Middle frontal gyrus (tissue), 1 donor: ENCODE measurements at regions not wholly inside any gene's neighbourhood (a gene's known extent, or its start where the extent isn't known, plus 50 kb on each side); places are given as distances from the start of the nearest gene placed in this dataset.
"Not testable (repeated sequence)": the region's sequence is repeated elsewhere in the genome, so short reads cannot be mapped to it uniquely, and the experiment has no call there.

ENCODE experiments used
- DNase-seq: peaks from one replicate; pipeline ENCODE4 v3.0.0-alpha.2; 2015; ENCODE audit warnings: low spot score; ENCODE audit errors: extremely low spot score

GRCh38 chr6:120931520-120932180 is 402.6 kb downstream of the TBC1D32 start:
- DNase-seq = not testable (repeated sequence)

GRCh38 chr6:120930500-120930899 is 403.8 kb downstream of the TBC1D32 start:
- not testable (repeated sequence) for DNase-seq

GRCh38 chr6:120924214-120924613 is 410.1 kb downstream of the TBC1D32 start:
- no peak for DNase-seq

DNA sequence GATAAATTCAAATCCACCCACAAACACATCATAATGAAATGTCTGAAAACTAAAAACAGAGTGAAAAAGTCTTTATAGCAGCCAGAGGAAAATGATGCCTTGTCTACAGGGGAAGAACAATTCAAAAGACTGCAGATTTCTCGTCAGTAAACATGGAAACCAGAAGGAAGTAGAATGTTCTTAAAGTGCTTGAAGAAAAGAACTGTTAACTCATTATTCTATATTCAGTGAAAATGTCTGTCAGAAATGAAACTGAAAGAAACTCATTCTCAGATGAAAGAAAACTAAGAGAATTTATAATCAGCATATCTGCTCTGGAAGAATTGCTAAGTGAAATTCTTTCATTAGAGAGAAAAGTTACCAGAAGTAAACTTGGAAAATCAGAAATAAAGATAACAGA is 416.1 kb downstream of the TBC1D32 start:
- no peak for DNase-seq

DNA sequence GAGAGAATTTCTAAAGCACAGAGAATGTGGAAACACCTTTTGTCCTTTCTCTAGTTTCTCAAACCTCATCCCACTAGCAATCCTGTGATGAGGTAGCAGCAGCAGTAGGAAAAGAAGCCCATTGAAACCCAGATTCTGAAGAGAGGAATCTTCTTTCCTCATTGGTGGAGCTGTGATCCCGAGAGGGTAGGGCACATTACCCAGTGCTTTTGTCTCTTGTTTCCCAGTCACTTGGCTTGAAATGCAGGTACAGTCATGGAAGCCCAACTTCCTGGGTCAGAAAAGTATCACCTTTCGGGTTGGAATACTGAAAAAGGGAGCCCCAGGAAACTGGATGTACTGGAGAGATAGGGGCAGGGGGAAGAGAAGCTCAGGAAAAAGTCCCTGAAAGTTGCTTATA is 417.4 kb downstream of the TBC1D32 start:
- no peak for DNase-seq

DNA sequence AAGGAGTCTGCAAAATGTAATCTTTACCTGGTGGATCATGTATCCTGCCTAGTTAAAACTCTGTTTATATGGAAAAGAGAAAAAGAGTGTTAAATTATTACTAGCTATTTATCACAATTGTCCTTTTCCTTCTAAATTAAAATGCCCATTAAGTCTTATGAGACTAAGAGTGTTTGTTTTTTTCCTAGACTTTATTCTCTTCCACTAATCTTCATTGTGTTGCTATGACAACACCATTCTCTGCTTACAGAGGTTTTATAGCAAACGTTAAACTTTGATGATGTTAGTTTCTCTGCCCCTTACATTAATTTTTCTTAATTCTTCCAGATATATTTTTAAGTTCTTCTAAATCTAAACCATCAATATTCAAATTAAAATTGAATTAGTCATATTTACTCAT is 420.8 kb downstream of the TBC1D32 start:
- DNase-seq = no peak

- DNase-seq = no peak
Measured at GRCh38 chr6:120908767-120909166, 425.5 kb downstream of the TBC1D32 start.

GRCh38 chr6:120903836-120904235 is 430.4 kb downstream of the TBC1D32 start:
- no peak for DNase-seq

DNA sequence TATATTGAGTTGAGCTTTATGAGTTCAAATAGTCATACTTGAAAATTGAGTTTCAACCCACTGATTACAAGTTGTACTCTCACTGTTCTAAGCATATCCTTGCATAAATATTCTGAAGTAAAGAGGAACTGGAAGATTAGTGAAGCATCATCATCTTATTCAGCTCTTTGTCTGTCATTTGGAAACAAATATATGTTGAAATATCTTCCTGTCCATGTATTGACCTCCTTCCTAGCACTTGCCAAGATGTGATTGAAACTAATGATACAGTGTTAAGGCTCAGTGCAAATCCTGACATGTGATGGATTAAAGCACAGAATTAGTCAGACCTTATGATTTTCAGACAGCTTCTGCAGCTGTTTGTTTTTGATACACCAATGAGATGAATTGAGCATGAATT is 434.3 kb downstream of the TBC1D32 start:
- DNase-seq = no peak

GRCh38 chr6:120894077-120894476 is 440.2 kb downstream of the TBC1D32 start:
- no peak for DNase-seq

DNA sequence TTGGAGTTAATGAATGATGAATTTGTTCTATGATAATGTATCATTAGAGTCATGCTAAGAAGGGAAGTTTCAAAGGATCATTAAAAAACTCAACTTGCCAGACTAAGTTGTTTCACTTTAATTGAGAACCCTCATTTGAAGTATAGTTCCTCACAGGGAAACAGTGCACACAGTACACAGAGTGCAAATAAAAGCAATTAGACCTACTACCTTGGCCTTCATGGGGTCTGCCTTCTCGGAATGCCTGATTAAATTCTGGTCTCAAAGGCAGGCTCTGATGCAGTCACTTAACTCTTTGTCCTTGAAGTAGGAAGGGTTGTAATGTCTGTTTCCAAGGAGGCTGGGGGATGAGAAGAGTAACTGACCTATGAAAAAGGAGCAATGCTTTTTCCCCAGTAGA is 457.3 kb downstream of the TBC1D32 start:
- no peak for DNase-seq

DNA sequence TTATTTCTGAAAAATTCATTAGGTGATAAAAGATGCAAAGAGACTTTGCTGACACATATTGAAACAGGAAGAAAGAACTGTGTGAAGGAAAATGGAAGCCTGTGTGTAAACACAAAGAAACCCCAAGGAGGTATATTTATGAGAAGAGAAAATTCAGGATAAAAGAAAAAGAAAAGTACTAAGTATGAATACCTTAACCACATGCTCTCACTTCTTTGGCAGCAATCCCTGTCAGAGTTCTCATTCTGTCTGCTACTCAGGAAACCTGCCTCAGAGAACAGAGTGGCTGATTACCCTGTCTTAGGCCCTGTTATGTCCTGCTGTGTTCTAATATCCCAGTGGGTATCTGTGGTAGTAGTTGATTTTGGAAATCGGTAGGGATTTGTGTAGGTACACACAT is 457.9 kb downstream of the TBC1D32 start:
- no peak for DNase-seq

- DNase-seq = no peak
Measured at GRCh38 chr6:120875900-120876299, 458.4 kb downstream of the TBC1D32 start.

DNA sequence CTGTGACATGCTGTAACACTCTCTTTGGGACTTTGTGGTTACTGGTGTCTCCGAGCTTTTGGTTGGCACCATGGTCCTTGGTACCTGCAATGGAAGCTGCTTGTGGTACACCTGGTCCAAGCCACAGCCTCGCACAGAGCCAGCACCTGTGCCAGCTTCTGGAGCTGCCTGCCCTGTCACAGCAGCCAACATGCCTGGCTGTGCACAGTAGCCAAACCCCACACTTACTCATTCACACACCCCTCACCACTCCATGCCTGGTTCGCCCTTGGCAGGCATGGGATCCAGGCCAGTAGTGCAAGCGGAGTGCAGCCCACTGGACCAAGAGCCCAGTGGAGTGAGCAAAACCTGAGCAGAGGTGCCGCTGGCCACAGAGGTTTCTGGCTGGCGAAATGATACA is 459.9 kb downstream of the TBC1D32 start:
- no peak for DNase-seq

- DNase-seq = no peak
Measured at GRCh38 chr6:120873125-120873865, 461.0 kb downstream of the TBC1D32 start.

- DNase-seq = no peak
Measured at GRCh38 chr6:120872262-120872578, 462.1 kb downstream of the TBC1D32 start.

GRCh38 chr6:120871416-120872261 is 462.6 kb downstream of the TBC1D32 start:
- DNase-seq = no peak

- DNase-seq = no peak
Measured at GRCh38 chr6:120869397-120869796, 464.9 kb downstream of the TBC1D32 start.

DNA sequence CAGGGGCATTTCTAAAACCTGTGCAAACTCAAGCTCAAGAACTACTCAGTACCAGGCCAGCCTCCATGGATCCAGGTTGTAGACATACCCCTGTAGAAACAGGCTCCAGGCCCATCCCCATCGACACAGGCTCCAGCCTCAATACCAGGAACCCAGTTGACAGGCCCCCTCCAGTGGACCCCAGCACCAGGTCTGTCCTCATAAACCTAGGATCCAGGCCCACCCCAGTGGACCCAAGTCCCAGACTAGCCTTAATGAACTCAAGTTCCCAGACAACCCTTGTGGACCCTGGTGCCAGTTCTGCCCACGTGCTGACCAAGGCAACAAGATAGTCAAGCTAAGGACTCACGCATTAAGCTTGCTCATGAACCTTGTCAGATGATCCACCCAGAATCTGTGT is 476.9 kb downstream of the TBC1D32 start:
- no peak for DNase-seq

DNA sequence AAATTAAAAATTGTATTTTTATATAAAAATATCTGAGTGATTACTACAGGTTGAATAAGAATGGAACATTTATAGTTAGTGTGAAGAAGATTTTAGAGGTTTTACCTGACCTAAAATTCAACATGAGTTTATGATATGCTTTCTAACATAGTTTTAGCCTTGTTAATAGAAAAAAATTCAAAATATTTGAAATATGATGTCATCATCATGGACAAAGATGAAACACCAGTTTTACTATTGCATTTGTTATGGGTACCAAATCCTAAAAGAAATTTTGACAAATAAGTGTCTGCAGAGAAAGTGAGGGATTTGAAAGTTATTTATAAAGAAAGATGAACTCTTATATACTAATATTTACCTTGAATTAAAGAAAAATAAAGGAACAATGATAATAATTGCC is 479.7 kb downstream of the TBC1D32 start:
- DNase-seq = no peak

DNA sequence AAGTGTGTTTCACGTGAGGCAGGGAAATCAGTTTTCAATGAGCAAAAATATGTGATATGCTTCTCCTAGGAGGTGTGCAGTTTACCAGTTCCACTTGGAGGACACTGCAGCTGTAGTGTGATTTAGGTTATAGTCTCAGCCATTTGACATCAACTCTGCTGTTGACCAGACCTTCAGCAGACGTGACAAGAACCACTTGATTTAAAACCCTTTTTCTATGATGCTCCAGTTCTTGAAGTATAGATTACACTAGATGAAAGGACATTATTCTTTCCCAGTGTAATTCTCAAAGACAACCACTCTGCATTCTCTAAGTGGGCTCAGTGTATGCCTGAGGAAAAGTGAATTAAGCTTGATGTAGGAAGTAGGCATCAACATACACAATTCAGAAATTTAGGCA is 480.8 kb downstream of the TBC1D32 start:
- no peak for DNase-seq

GRCh38 chr6:120852293-120852849 is 481.9 kb downstream of the TBC1D32 start:
- no peak for DNase-seq
